ENCODE measurements at regions not wholly inside any gene's neighbourhood (a gene's known extent, or its start where the extent isn't known, plus 50 kb on each side); places are given as distances from the start of the nearest gene placed in this dataset.

DNA sequence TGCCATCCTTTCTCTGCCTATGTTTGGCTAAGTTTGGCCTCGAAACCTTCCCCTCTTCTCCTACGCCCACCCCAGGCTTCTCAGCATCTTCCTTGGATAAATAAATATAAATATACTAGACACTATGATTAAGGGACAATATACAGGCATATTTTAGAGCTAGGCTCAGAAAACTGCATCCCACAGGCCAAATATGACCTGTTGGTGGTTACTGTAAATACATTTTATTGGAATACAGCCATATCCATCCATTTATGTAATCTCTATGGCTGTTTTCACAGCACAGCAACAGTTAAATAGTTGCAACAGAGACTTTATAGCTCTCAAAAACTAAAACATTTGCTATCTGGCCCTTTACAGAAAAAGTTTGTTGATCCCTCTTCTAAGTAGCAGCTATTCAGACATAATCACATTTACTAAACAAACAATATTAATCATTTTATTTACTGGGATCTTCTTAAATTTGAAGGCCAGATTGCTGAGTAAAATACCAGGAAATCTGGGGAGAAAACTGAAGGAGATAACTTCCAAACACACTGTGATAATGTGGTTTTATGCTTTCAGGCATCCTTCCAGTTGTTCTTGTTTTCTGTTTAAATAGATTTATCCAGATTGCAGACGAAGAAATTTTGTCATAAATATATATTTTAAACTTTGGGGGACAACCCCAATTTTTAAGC, 269.7 kb upstream of the THRB start:
- TF ChIP-seq, protein P1, sequence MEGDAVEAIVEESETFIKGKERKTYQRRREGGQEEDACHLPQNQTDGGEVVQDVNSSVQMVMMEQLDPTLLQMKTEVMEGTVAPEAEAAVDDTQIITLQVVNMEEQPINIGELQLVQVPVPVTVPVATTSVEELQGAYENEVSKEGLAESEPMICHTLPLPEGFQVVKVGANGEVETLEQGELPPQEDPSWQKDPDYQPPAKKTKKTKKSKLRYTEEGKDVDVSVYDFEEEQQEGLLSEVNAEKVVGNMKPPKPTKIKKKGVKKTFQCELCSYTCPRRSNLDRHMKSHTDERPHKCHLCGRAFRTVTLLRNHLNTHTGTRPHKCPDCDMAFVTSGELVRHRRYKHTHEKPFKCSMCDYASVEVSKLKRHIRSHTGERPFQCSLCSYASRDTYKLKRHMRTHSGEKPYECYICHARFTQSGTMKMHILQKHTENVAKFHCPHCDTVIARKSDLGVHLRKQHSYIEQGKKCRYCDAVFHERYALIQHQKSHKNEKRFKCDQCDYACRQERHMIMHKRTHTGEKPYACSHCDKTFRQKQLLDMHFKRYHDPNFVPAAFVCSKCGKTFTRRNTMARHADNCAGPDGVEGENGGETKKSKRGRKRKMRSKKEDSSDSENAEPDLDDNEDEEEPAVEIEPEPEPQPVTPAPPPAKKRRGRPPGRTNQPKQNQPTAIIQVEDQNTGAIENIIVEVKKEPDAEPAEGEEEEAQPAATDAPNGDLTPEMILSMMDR (conservative IDR thresholded peaks at IDR 0.05): no peak
- TF ChIP-seq ZFX (IDR thresholded peaks at IDR 0.05): no peak
- no peak overlapping the region for H3K27ac ChIP-seq

GRCh38 chr3:24765399-24765798, 270.7 kb upstream of the THRB start:
- no peak overlapping the region for H3K27ac ChIP-seq
- TF ChIP-seq, protein P1 (conservative IDR thresholded peaks at IDR 0.05): no peak
- no peak for TF ChIP-seq ZFX (IDR thresholded peaks at IDR 0.05)

DNA sequence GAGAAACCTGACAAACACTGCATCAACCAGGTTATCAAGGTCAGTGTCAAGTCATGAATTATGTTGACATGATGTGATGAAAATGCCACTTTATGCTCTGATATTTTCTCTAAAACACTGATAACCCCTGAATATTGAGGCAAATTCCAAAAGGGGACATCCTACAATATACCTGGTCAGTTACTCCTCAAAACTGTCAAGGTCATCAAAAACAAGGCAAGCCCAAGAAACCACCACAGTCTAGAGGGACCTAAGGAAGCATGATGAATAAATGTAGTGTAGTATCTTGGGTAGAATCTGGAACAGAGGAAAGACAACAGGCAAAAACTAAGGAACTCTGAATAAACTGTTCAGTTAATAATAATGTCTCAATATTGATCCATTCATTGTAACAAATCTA, 275.3 kb upstream of the THRB start:
- no peak for TF ChIP-seq ZFX (IDR thresholded peaks at IDR 0.05)
- TF ChIP-seq, protein P1 (conservative IDR thresholded peaks at IDR 0.05): no peak

GRCh38 chr3:24773798-24774197, 279.1 kb upstream of the THRB start:
- no peak overlapping the region for H3K27ac ChIP-seq
- no peak for TF ChIP-seq ZFX (IDR thresholded peaks at IDR 0.05)
- TF ChIP-seq, protein P1 (conservative IDR thresholded peaks at IDR 0.05): peak; percentile 92

More for the DNA sequence above, 275.3 kb upstream of the THRB start:
- no peak overlapping the region for H3K27ac ChIP-seq

- TF ChIP-seq, protein P1 (conservative IDR thresholded peaks at IDR 0.05): no peak
- no peak for TF ChIP-seq ZFX (IDR thresholded peaks at IDR 0.05)
- no peak overlapping the region for H3K27ac ChIP-seq
Measured at GRCh38 chr3:24780991-24781390, 286.3 kb upstream of the THRB start.

- H3K27ac ChIP-seq: no peak overlapping the region
- TF ChIP-seq ZFX (IDR thresholded peaks at IDR 0.05): no peak
- TF ChIP-seq, protein P1 (conservative IDR thresholded peaks at IDR 0.05): no peak
Measured at GRCh38 chr3:24781454-24781853, 286.8 kb upstream of the THRB start.

GRCh38 chr3:24793896-24794295, 299.2 kb upstream of the THRB start:
- no peak overlapping the region for H3K27ac ChIP-seq
- TF ChIP-seq ZFX (IDR thresholded peaks at IDR 0.05): no peak
- TF ChIP-seq, protein P1 (conservative IDR thresholded peaks at IDR 0.05): no peak

All from C4-2B (cell line).